ENCODE measurements at regions not wholly inside any gene's neighbourhood (a gene's known extent, or its start where the extent isn't known, plus 50 kb on each side); places are given as distances from the start of the nearest gene placed in this dataset.

DNA sequence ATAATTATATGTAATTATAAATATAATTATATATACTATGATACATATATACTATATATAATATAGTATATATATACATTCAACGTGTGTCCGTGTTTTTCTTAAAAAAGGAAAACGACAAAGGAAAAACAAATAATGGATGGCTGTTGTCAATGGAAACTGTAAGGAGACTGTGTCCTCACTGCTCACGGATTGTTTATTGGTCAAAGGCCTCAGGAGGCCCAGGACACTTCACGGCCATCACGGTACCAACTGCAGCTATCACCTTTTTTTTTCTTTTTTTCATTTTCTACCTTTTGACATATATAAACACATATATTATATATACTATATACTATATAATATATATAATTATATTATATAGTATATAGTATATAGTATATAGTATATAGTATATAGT is 113.4 kb downstream of the SPTSSA start:
- WGBS: 96% methylated on average over 4 of the region's 6 CpGs
- no peak overlapping the region for H3K18ac ChIP-seq (ENCODE audit: low read depth in 1 of 2, low read length in 2 of 2)
- no peak overlapping the region for H2AFZ ChIP-seq (ENCODE audit: low read depth, low read length)
- H4K8ac ChIP-seq (ENCODE audit: low read length): no peak overlapping the region
- no peak overlapping the region for H4K91ac ChIP-seq (ENCODE audit: low read length)
- no peak overlapping the region for H2BK120ac ChIP-seq (ENCODE audit: low read depth, low read length)
- no peaks in the 10 kb centered on the region for H3K9me3 ChIP-seq (ENCODE audit: control insufficient read depth, low read length)
- H2BK5ac ChIP-seq (ENCODE audit: low read depth, low read length, poor library complexity, severe bottlenecking): no peak overlapping the region
- H3K4me2 ChIP-seq (ENCODE audit: low read length, poor library complexity, severe bottlenecking): no peak overlapping the region
- H3K23ac ChIP-seq (ENCODE audit: low read length in 2 of 2): no peak overlapping the region
- DNase-seq: no peak
- no peak overlapping the region for H3K27ac ChIP-seq (ENCODE audit: low read length, poor library complexity, severe bottlenecking)
- H2BK12ac ChIP-seq (ENCODE audit: low read length in 2 of 2): no peak overlapping the region
- H2AK5ac ChIP-seq (ENCODE audit: low read length, severe bottlenecking): no peak overlapping the region
- no peak overlapping the region for H3K9ac ChIP-seq (ENCODE audit: low read length)
- H3K79me1 ChIP-seq (replicated peaks; ENCODE audit: low read length, poor library complexity, severe bottlenecking): no peaks in the 10 kb centered on the region
- no peak overlapping the region for H3K4ac ChIP-seq (ENCODE audit: low read depth in 1 of 2, low read length in 2 of 2)
- no peaks in the 10 kb centered on the region for H3K4me1 ChIP-seq (ENCODE audit: control insufficient read depth, insufficient read depth, low read depth, low read length)
- no peaks in the 10 kb centered on the region for H3K36me3 ChIP-seq (ENCODE audit: control insufficient read depth in 1 of 2, insufficient read depth in 2 of 2, low read depth in 1 of 2, low read length in 2 of 2)
- no peak overlapping the region for H2BK15ac ChIP-seq (ENCODE audit: low read depth, poor library complexity, severe bottlenecking)
- no peaks in the 10 kb centered on the region for H3K27me3 ChIP-seq (ENCODE audit: control insufficient read depth in 1 of 2, insufficient read depth in 1 of 2, low read length in 2 of 2)
- H3K14ac ChIP-seq (ENCODE audit: low read length in 2 of 2): no peak overlapping the region
- H3K4me3 ChIP-seq (ENCODE audit: insufficient read depth in 1 of 2, low read depth in 1 of 2, low read length in 2 of 2): no peak overlapping the region

DNA sequence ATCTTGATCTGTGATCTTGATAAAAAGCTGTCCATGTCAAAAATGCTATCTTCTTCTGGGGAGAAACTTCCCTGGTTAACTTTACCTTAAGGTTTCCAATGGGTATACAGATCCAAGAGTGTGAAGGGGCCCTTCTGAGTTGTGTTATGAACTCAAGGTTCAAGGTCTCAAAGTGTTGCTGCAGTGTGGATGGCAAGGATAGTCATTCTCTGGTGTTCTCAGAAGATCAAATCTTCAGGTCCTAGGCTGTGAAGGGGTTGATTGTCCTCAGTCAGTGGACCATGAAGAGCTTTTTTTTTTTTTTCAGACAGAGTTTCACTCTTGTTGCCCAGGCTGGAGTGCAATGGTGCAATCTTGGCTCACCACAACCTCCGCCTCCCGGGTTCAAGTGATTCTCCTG is 114.4 kb downstream of the SPTSSA start:
- H3K4me1 ChIP-seq (ENCODE audit: control insufficient read depth, insufficient read depth, low read depth, low read length): no peaks in the 10 kb centered on the region
- no peak overlapping the region for H3K27ac ChIP-seq (ENCODE audit: low read length, poor library complexity, severe bottlenecking)
- H2BK5ac ChIP-seq (ENCODE audit: low read depth, low read length, poor library complexity, severe bottlenecking): no peak overlapping the region
- no peaks in the 10 kb centered on the region for H3K9me3 ChIP-seq (ENCODE audit: control insufficient read depth, low read length)
- no peak overlapping the region for H3K4me3 ChIP-seq (ENCODE audit: insufficient read depth in 1 of 2, low read depth in 1 of 2, low read length in 2 of 2)
- no peak for DNase-seq
- H3K9ac ChIP-seq (ENCODE audit: low read length): no peak overlapping the region
- H4K91ac ChIP-seq (ENCODE audit: low read length): no peak overlapping the region
- H3K14ac ChIP-seq (ENCODE audit: low read length in 2 of 2): no peak overlapping the region
- no peaks in the 10 kb centered on the region for H3K27me3 ChIP-seq (ENCODE audit: control insufficient read depth in 1 of 2, insufficient read depth in 1 of 2, low read length in 2 of 2)
- no peaks in the 10 kb centered on the region for H3K36me3 ChIP-seq (ENCODE audit: control insufficient read depth in 1 of 2, insufficient read depth in 2 of 2, low read depth in 1 of 2, low read length in 2 of 2)
- no peak overlapping the region for H2BK12ac ChIP-seq (ENCODE audit: low read length in 2 of 2)
- H4K8ac ChIP-seq (ENCODE audit: low read length): no peak overlapping the region
- H2AK5ac ChIP-seq (ENCODE audit: low read length, severe bottlenecking): no peak overlapping the region
- H3K79me1 ChIP-seq (replicated peaks; ENCODE audit: low read length, poor library complexity, severe bottlenecking): no peaks in the 10 kb centered on the region
- H3K23ac ChIP-seq (ENCODE audit: low read length in 2 of 2): no peak overlapping the region
- H3K4ac ChIP-seq (ENCODE audit: low read depth in 1 of 2, low read length in 2 of 2): no peak overlapping the region
- no peak overlapping the region for H3K4me2 ChIP-seq (ENCODE audit: low read length, poor library complexity, severe bottlenecking)
- 100% methylated on average over 2 of the region's 2 CpGs for WGBS
- no peak overlapping the region for H2BK15ac ChIP-seq (ENCODE audit: low read depth, poor library complexity, severe bottlenecking)
- no peak overlapping the region for H2BK120ac ChIP-seq (ENCODE audit: low read depth, low read length)
- no peak overlapping the region for H3K18ac ChIP-seq (ENCODE audit: low read depth in 1 of 2, low read length in 2 of 2)
- no peak overlapping the region for H2AFZ ChIP-seq (ENCODE audit: low read depth, low read length)

DNA sequence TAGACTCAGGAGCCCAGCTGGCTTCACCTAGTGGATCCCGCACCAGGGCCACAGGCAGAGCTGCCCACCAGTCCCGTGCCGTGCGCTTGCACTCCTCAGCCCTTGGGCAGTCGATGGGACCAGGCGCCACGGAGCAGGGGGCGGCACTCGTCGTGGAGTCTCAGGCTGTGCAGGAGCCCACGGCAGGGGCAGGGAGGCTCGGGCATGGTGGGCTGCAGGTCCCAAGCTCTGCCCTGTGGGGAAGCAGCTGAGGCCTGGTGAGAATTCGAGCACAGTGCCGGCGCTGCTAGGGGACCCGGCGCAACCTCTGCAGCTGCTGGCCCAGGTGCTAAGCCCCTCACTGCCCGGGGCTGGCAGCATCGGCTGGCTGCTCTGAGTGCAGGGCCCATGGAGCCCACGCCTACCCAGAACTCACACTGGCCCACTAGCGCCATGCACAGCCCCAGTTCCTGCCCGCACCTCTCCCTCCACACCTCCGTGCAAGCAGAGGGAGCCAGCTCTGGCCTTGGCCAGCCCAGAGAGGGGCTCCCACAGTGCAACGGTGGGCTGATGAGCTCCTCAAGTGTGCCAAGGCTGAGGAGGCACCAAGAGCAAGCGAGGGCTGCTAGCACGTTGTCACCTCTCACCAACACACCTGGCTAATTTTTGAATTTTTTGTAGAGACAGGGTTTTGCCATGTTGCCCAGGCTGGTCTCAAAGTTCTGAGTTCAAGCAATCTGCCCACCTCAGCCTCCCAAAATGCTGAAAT is 116.1 kb downstream of the SPTSSA start:
- no peak overlapping the region for H2BK12ac ChIP-seq (ENCODE audit: low read length in 2 of 2)
- H3K4me1 ChIP-seq (ENCODE audit: control insufficient read depth, insufficient read depth, low read depth, low read length): no peaks in the 10 kb centered on the region
- H3K14ac ChIP-seq (ENCODE audit: low read length in 2 of 2): no peak overlapping the region
- H3K9me3 ChIP-seq (ENCODE audit: control insufficient read depth, low read length): no peaks in the 10 kb centered on the region
- H2BK5ac ChIP-seq (ENCODE audit: low read depth, low read length, poor library complexity, severe bottlenecking): no peak overlapping the region
- no peak overlapping the region for H3K23ac ChIP-seq (ENCODE audit: low read length in 2 of 2)
- no peak overlapping the region for H2AFZ ChIP-seq (ENCODE audit: low read depth, low read length)
- H3K4me2 ChIP-seq (ENCODE audit: low read length, poor library complexity, severe bottlenecking): no peak overlapping the region
- peak overlapping the region; percentile 39 for H4K91ac ChIP-seq (ENCODE audit: low read length)
- H3K79me1 ChIP-seq (replicated peaks; ENCODE audit: low read length, poor library complexity, severe bottlenecking): no peaks in the 10 kb centered on the region
- H4K8ac ChIP-seq (ENCODE audit: low read length): no peak overlapping the region
- WGBS: 93% methylated on average over 26 of the region's 26 CpGs
- H2AK5ac ChIP-seq (ENCODE audit: low read length, severe bottlenecking): no peak overlapping the region
- no peak overlapping the region for H3K4ac ChIP-seq (ENCODE audit: low read depth in 1 of 2, low read length in 2 of 2)
- H2BK120ac ChIP-seq (ENCODE audit: low read depth, low read length): no peak overlapping the region
- no peak for DNase-seq
- no peak overlapping the region for H3K9ac ChIP-seq (ENCODE audit: low read length)
- H3K18ac ChIP-seq (ENCODE audit: low read depth in 1 of 2, low read length in 2 of 2): no peak overlapping the region
- no peaks in the 10 kb centered on the region for H3K27me3 ChIP-seq (ENCODE audit: control insufficient read depth in 1 of 2, insufficient read depth in 1 of 2, low read length in 2 of 2)
- H3K27ac ChIP-seq (ENCODE audit: low read length, poor library complexity, severe bottlenecking): no peak overlapping the region
- H3K36me3 ChIP-seq (ENCODE audit: control insufficient read depth in 1 of 2, insufficient read depth in 2 of 2, low read depth in 1 of 2, low read length in 2 of 2): no peaks in the 10 kb centered on the region
- H2BK15ac ChIP-seq (ENCODE audit: low read depth, poor library complexity, severe bottlenecking): no peak overlapping the region
- H3K4me3 ChIP-seq (ENCODE audit: insufficient read depth in 1 of 2, low read depth in 1 of 2, low read length in 2 of 2): no peak overlapping the region

DNA sequence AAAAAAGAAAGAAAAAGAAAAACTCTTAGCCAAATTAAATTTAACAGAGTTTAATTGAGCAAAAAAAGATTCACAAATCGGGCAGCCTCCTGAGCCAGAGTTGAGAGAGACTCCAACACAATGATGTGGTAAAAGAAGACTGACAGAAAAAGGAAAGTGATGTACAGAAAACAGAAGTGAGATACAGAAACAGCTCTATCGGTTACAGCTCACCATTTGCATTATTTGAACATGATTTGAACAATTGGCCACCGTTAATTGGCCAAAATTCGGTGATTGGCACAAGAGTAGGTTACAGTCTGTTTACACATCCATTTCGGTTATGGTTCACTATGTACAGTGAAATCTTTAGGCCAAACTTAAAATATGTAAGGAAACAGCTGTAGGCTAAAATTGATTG is 117.7 kb downstream of the SPTSSA start:
- no peak overlapping the region for H2BK5ac ChIP-seq (ENCODE audit: low read depth, low read length, poor library complexity, severe bottlenecking)
- H3K18ac ChIP-seq (ENCODE audit: low read depth in 1 of 2, low read length in 2 of 2): no peak overlapping the region
- no peak overlapping the region for H3K4me3 ChIP-seq (ENCODE audit: insufficient read depth in 1 of 2, low read depth in 1 of 2, low read length in 2 of 2)
- H3K4me1 ChIP-seq (ENCODE audit: control insufficient read depth, insufficient read depth, low read depth, low read length): no peaks in the 10 kb centered on the region
- H2AFZ ChIP-seq (ENCODE audit: low read depth, low read length): no peak overlapping the region
- no peak overlapping the region for H2AK5ac ChIP-seq (ENCODE audit: low read length, severe bottlenecking)
- H3K4me2 ChIP-seq (ENCODE audit: low read length, poor library complexity, severe bottlenecking): no peak overlapping the region
- no peaks in the 10 kb centered on the region for H3K36me3 ChIP-seq (ENCODE audit: control insufficient read depth in 1 of 2, insufficient read depth in 2 of 2, low read depth in 1 of 2, low read length in 2 of 2)
- 92% methylated on average over 5 of the region's 5 CpGs for WGBS
- no peak for DNase-seq
- no peak overlapping the region for H2BK15ac ChIP-seq (ENCODE audit: low read depth, poor library complexity, severe bottlenecking)
- H3K9ac ChIP-seq (ENCODE audit: low read length): no peak overlapping the region
- H2BK12ac ChIP-seq (ENCODE audit: low read length in 2 of 2): no peak overlapping the region
- H4K91ac ChIP-seq (ENCODE audit: low read length): no peak overlapping the region
- no peaks in the 10 kb centered on the region for H3K27me3 ChIP-seq (ENCODE audit: control insufficient read depth in 1 of 2, insufficient read depth in 1 of 2, low read length in 2 of 2)
- H3K9me3 ChIP-seq (ENCODE audit: control insufficient read depth, low read length): no peaks in the 10 kb centered on the region
- H3K23ac ChIP-seq (ENCODE audit: low read length in 2 of 2): no peak overlapping the region
- no peak overlapping the region for H4K8ac ChIP-seq (ENCODE audit: low read length)
- H3K27ac ChIP-seq (ENCODE audit: low read length, poor library complexity, severe bottlenecking): no peak overlapping the region
- no peak overlapping the region for H3K14ac ChIP-seq (ENCODE audit: low read length in 2 of 2)
- H2BK120ac ChIP-seq (ENCODE audit: low read depth, low read length): no peak overlapping the region
- no peak overlapping the region for H3K4ac ChIP-seq (ENCODE audit: low read depth in 1 of 2, low read length in 2 of 2)
- H3K79me1 ChIP-seq (replicated peaks; ENCODE audit: low read length, poor library complexity, severe bottlenecking): no peaks in the 10 kb centered on the region

All from mesenchymal stem cell (in vitro differentiated cells and primary cell).